ENCODE measurements at regions not wholly inside any gene's neighbourhood (a gene's known extent, or its start where the extent isn't known, plus 50 kb on each side); places are given as distances from the start of the nearest gene placed in this dataset.
"Not testable (repeated sequence)": the region's sequence is repeated elsewhere in the genome, so short reads cannot be mapped to it uniquely, and the experiment has no call there.

DNA sequence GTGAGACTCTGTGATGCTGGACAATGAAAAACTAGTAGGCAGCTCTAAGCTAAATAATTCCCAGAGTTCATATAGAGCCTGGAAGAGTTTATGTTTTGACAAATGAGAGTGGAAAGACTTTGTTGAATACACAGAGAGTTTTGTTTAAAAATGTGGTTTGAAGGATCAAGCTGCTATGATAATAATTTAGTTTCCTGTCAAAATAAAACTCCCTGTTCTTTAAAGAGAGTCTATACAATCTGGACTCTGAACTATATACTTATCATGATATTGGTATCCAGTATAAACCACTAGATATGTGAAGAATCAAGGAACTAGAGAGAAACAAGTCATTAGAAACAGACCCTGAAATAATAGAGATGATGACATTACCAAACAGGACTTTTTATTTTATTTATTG lies 158.6 kb downstream of the C4orf33 start:
- FAIRE-seq: no peak

DNA sequence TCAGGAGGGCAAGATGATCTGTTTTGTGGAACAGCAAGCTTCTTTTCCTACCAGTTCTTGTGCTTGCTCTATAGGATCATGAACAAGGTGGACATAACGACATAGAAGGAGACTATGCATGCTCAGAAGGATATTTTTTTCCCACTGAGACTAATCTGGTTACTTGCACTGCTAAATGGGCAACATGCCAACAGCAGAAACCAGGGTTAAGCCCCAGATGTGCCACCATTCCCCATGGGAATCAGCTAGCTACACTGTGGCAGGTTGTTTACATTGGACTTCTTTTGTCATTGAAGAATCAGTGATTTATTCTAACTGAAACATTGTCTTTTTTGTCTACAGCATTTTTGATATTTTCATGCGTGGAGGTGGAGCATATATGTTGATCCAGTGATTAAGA lies 165.6 kb downstream of the C4orf33 start:
- FAIRE-seq: no peak

DNA sequence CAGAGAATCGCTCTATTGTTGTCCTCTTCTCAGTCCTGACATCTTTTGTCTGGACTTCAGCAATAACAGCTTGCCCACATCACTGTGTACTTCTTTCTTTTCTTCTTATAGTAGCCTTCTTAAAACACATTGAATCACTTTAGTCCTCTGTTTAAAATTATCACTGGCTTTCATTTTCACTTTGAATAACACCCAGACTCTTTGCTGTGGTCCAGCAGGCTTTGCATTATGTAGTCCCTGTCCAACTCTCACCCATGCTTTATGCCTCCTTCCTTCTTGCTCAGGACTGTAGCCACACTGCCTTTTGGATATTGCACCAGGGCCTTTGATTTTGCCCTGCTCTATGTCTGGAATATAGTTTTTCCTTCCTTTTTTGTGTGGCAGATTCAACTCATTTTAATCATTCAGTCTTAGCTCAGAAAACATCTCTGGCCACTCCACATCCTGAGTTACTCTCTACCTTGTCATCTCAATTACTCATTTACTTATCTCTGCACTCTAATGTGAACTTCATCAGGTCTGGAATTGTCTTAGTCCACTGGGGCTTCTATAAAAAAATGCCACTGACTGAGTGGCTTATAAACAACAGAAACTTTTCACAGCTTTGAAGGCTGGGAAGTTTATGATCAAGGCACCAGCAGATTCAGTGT lies 168.2 kb downstream of the C4orf33 start:
- no peak for FAIRE-seq

- no peak for FAIRE-seq
Measured at GRCh38 chr4:129278868-129279267, 182.9 kb downstream of the C4orf33 start.

- no peak for FAIRE-seq
Measured at GRCh38 chr4:129282293-129282692, 186.3 kb downstream of the C4orf33 start.

DNA sequence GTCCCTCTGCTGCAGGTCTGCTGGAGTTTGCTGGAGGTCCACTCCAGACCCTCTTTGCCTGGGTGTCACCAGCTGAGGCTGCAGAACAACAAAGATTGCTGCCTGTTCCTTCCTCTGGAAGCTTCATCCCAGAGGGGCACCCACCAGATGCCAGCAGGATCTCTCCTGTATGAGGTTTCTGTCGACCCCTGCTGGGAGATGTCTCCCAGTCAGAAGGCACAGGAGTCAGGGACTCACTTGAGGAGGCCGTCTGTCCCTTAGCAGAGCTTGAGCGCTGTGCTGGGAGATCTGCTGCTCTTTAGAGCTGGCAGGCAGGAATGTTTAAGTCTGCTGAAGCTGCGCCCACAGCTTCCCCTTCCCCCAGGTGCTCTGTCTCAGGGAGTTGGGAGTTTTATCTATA lies 196.2 kb downstream of the C4orf33 start:
- not testable (repeated sequence) for FAIRE-seq

DNA sequence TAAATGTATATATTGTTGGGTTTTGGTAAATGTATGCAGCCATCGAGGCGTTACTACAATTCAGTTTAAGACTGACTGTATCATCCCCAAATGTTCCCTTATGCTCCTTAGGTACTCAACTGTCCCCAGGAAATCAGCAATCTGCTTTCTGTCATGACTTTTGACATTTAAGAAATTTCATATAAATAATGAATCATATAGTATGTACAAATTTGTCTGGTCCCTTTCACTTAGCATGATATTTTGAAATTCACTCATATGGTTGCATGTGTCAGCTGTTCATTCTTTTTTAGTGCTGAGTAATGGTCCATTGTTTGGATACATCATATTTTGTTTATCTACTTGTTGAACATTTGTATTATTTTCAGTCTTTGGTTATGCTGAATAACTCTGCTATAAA lies 218.8 kb downstream of the C4orf33 start:
- FAIRE-seq: no peak

- no peak for FAIRE-seq
Measured at GRCh38 chr4:129322920-129323319, 227.0 kb downstream of the C4orf33 start.

DNA sequence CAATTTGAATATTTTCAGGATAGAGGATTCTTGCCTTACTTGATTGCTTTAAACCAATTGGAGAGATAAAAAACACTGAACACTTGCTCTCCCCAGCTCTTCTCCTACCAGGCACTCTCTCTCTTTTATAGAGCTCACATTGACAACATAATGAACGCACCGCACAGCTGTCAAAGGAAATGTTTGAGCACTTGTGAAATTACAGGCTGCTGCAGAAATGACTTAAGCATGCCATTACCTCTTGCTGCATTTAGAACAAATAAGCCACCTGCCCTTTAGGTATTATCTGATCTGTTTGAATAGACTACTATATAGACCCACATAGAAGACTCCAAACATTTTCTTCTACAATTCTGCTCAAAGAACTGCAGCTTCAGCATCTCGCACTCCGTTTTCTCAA lies 227.7 kb downstream of the C4orf33 start:
- FAIRE-seq: no peak

- no peak for FAIRE-seq
Measured at GRCh38 chr4:129326571-129327460, 230.9 kb downstream of the C4orf33 start.

- no peak for FAIRE-seq
Measured at GRCh38 chr4:129327637-129328036, 231.7 kb downstream of the C4orf33 start.

DNA sequence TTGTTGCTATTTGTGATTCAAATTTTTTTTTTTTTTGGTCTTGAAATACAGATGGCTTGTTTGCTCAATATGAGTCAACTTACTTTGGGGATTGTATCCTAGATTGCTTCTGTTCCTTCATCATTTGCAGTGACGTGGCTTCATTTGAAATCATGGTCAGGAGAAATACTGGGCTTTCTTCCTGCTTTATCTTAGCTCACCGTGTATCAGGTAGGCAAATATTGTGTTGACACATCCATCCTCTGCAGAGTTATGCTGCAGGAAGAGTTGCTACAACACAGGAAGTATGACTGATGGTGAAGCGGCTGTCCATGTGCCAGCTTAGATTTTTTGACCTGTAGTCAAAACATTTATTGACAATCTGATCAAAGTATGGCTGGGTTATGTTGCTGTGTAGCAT lies 232.2 kb downstream of the C4orf33 start:
- no peak for FAIRE-seq

DNA sequence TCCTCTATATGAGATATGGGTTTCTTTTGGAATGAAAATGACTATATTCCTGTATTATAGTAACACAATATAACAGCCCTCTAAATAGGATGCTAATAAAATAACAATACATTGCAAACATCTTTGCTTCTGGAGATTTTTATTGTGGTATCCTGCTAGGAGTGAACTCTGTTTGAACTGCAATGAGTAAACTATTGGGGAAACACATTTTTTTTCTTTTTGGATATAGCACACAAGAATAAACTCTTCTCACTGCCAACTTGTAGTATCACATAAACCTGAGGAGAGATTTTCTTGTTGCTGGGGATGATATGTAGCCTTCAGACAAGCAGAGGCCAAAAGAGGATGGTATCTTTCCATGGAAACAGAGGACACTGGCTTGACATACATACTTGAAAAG lies 238.2 kb downstream of the C4orf33 start:
- FAIRE-seq: no peak

GRCh38 chr4:129335276-129335675 lies 239.3 kb downstream of the C4orf33 start:
- no peak for FAIRE-seq

- no peak for FAIRE-seq
Measured at GRCh38 chr4:129335818-129336217, 239.9 kb downstream of the C4orf33 start.

- FAIRE-seq: no peak
Measured at GRCh38 chr4:129336457-129337227, 240.7 kb downstream of the C4orf33 start.

GRCh38 chr4:129337228-129337620 lies 241.3 kb downstream of the C4orf33 start:
- FAIRE-seq: no peak

GRCh38 chr4:129342819-129343408 lies 247.0 kb downstream of the C4orf33 start:
- no peak for FAIRE-seq

- peak; percentile 33 for FAIRE-seq
Measured at GRCh38 chr4:129344058-129344457, 248.1 kb downstream of the C4orf33 start.

GRCh38 chr4:129345609-129346008 lies 249.7 kb downstream of the C4orf33 start:
- FAIRE-seq: no peak

GRCh38 chr4:129346036-129346435 lies 250.1 kb downstream of the C4orf33 start:
- FAIRE-seq: no peak

DNA sequence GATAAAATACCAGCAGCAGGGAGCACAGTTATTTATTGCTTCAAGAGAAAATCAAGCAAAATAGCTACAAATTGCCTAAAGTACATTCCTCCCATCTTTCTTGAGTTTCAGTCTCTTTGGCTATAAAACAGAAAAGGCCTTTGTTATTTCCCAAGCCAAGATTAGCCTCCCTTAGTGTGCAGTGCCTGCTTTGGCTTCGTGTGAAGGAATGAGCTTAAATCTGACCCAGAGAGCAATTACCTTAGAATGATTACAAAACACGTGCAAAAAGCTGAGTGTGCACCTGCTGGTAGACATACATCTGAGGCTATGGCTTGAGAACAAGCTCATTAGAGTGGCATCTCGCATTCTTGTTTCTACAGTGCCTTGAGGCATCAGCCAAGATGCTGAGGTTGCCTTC lies 250.8 kb downstream of the C4orf33 start:
- FAIRE-seq: no peak
